ENCODE measurements at regions not wholly inside any gene's neighbourhood (a gene's known extent, or its start where the extent isn't known, plus 50 kb on each side); places are given as distances from the start of the nearest gene placed in this dataset.

GRCh38 chr3:162367429-162368260 is 871.0 kb downstream of the OTOL1 start:
- no peaks in the 10 kb centered on the region for H4K20me1 ChIP-seq (ENCODE audit: insufficient read depth, low read length)
- H3K9me3 ChIP-seq (ENCODE audit: insufficient read depth, low read length): no peaks in the 10 kb centered on the region
- no peaks in the 10 kb centered on the region for H3K36me3 ChIP-seq (replicated peaks; ENCODE audit: low read depth, low read length)
- peak overlapping the region; percentile 48 for H3K4me2 ChIP-seq (ENCODE audit: low read length)
- H2AFZ ChIP-seq (ENCODE audit: low read depth, low read length): peak overlapping the region; percentile 57
- H3K27me3 ChIP-seq (ENCODE audit: low read depth, low read length): no peaks in the 10 kb centered on the region
- 0 out of 2 replicates have a peak overlapping the region, but pooled peaks have one; percentile 23 for H3K4me3 ChIP-seq (ENCODE audit: low read length)
- H3K4me1 ChIP-seq (ENCODE audit: low read length): peaks cover 16% of the 10 kb centered on the region
- TF ChIP-seq CTCF (IDR thresholded peaks at IDR 0.05; ENCODE audit: low read depth, low read length) (no peak), EZH2phosphoT487 (IDR thresholded peaks at IDR 0.05; ENCODE audit: low read depth) (no peak)
- H3K9ac ChIP-seq (ENCODE audit: low read length): no peak overlapping the region
- H3K79me2 ChIP-seq (ENCODE audit: low read length): no peaks in the 10 kb centered on the region
- H3K27ac ChIP-seq (ENCODE audit: low read length): no peak overlapping the region

DNA sequence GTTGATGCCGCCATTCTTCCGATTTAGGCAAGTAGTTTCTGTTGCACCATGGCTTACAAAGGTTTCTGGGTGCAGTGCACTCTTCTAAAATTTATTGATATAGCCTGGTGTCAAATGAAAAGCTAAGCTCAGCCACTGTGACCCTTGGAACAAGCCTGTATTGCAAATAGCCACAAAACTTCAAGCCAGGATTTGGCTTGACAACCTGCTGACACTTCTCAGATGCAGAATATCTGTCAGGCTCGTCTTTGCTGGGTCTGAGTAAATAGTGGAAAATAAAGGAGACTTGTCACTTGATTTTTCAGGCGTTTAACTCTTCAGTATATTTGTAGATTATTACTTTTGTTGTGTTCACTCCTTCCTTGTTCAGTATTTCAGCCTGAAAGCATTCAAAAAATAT is 871.8 kb downstream of the OTOL1 start:
- Histone ChIP-seq H3K4me2 (ENCODE audit: low read length) (peak overlapping the region; percentile 48), H3K36me3 (replicated peaks; ENCODE audit: low read depth, low read length) (no peaks in the 10 kb centered on the region), H3K4me3 (ENCODE audit: low read length) (0 out of 2 replicates have a peak overlapping the region, but pooled peaks have one; percentile 23), H3K79me2 (ENCODE audit: low read length) (no peaks in the 10 kb centered on the region), H4K20me1 (ENCODE audit: insufficient read depth, low read length) (no peaks in the 10 kb centered on the region), H3K9ac (ENCODE audit: low read length) (no peak overlapping the region), H2AFZ (ENCODE audit: low read depth, low read length) (peak overlapping the region; percentile 57), H3K4me1 (ENCODE audit: low read length) (peaks cover 16% of the 10 kb centered on the region), H3K27me3 (ENCODE audit: low read depth, low read length) (no peaks in the 10 kb centered on the region), H3K27ac (ENCODE audit: low read length) (no peak overlapping the region), H3K9me3 (ENCODE audit: insufficient read depth, low read length) (no peaks in the 10 kb centered on the region)
- TF ChIP-seq CTCF (IDR thresholded peaks at IDR 0.05; ENCODE audit: low read depth, low read length) (no peak), EZH2phosphoT487 (IDR thresholded peaks at IDR 0.05; ENCODE audit: low read depth) (no peak)

DNA sequence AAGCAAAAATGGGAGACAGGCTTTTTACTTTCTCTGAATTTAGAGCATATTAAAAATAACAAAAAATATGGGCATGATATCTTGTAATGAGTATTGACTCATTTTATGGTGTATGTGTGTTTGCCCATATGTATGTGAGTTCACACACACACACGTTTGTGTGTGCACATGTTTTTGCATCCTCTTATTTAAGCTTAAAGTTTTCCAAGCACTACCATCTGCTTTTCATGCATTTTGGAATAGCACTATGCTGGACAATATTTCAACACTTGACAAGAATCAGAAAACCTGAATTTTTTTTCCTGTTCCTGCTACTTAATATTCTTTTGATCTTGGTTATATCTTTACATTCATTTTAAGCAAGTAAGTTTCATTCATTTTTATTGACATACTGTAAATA is 872.7 kb downstream of the OTOL1 start:
- Histone ChIP-seq H3K79me2 (ENCODE audit: low read length) (no peaks in the 10 kb centered on the region), H3K4me3 (ENCODE audit: low read length) (no peak overlapping the region), H2AFZ (ENCODE audit: low read depth, low read length) (no peak overlapping the region), H3K27ac (ENCODE audit: low read length) (no peak overlapping the region), H3K9ac (ENCODE audit: low read length) (no peak overlapping the region), H3K27me3 (ENCODE audit: low read depth, low read length) (no peaks in the 10 kb centered on the region), H3K9me3 (ENCODE audit: insufficient read depth, low read length) (no peaks in the 10 kb centered on the region), H4K20me1 (ENCODE audit: insufficient read depth, low read length) (no peaks in the 10 kb centered on the region), H3K4me2 (ENCODE audit: low read length) (no peak overlapping the region), H3K36me3 (replicated peaks; ENCODE audit: low read depth, low read length) (no peaks in the 10 kb centered on the region), H3K4me1 (ENCODE audit: low read length) (peaks cover 16% of the 10 kb centered on the region)
- TF ChIP-seq EZH2phosphoT487 (IDR thresholded peaks at IDR 0.05; ENCODE audit: low read depth): no peak
- TF ChIP-seq CTCF (IDR thresholded peaks at IDR 0.05; ENCODE audit: low read depth, low read length): no peak

DNA sequence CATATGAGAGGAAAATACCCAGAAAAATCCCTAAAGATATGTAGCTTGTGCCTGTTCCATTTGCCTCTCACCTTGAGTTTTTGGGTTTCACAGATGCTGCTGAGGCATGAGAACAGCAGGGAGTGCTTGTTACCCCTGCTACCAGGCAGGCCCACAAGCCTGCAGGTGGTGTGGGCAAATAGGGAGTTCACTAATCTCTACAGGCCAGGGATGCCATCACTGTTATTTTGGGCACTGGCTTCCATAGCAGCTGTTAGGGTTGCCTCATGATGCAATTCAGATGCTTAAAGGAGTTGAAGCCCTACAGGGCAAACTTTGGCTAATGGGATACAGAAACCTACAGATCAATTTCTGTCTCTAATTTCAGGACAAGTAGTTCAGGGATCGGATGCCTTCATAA is 873.5 kb downstream of the OTOL1 start:
- Histone ChIP-seq H3K36me3 (replicated peaks; ENCODE audit: low read depth, low read length) (no peaks in the 10 kb centered on the region), H2AFZ (ENCODE audit: low read depth, low read length) (peak overlapping the region; percentile 49; the same call in 1 of the 2 replicates), H3K4me3 (ENCODE audit: low read length) (no peak overlapping the region), H3K79me2 (ENCODE audit: low read length) (no peaks in the 10 kb centered on the region), H3K9ac (ENCODE audit: low read length) (no peak overlapping the region), H3K4me2 (ENCODE audit: low read length) (0 out of 2 replicates have a peak overlapping the region, but pooled peaks have one; percentile 6), H3K27ac (ENCODE audit: low read length) (no peak overlapping the region), H3K9me3 (ENCODE audit: insufficient read depth, low read length) (no peaks in the 10 kb centered on the region), H4K20me1 (ENCODE audit: insufficient read depth, low read length) (no peaks in the 10 kb centered on the region), H3K27me3 (ENCODE audit: low read depth, low read length) (no peaks in the 10 kb centered on the region), H3K4me1 (ENCODE audit: low read length) (peaks cover 16% of the 10 kb centered on the region)
- no peak for TF ChIP-seq CTCF (IDR thresholded peaks at IDR 0.05; ENCODE audit: low read depth, low read length)
- TF ChIP-seq EZH2phosphoT487 (IDR thresholded peaks at IDR 0.05; ENCODE audit: low read depth): no peak

All from OCI-LY3 (cell line).